Keratinocyte (primary cell): ENCODE measurements at regions not wholly inside any gene's neighbourhood (a gene's known extent, or its start where the extent isn't known, plus 50 kb on each side); places are given as distances from the start of the nearest gene placed in this dataset.
A peak's percentile ranks its signal among the peaks of the same experiment; 100 is the strongest.

ENCODE experiments used
- DNase-seq: peaks from one replicate; pipeline ENCODE4 v3.0.0-alpha.2; 2011; ENCODE audit warnings: low read depth, missing footprints, low spot score
- FAIRE-seq: peaks from 2 replicates; lab custom pipeline; 2011; peaks lifted over from hg19 to GRCh38; lab: Jason Lieb, UNC
- H2AFZ ChIP-seq: 2 replicates; pipeline ENCODE4 v1.6.0; 2012; ENCODE audit warnings: low read length, control low read depth, inconsistent platforms; ENCODE audit not compliant: control insufficient read depth
- H3K27ac ChIP-seq: 2 replicates; pipeline ENCODE4 v1.5.1; 2011; ENCODE audit warnings: low read length; ENCODE audit not compliant: control insufficient read depth, insufficient read depth
- H3K27me3 ChIP-seq: 3 replicates; pipeline ENCODE4 v1.6.0; 2011; ENCODE audit warnings: low read length; ENCODE audit not compliant: control insufficient read depth, insufficient read depth; ENCODE audit errors: extremely low read depth
- H3K36me3 ChIP-seq, 2 experiments: 2 replicates in 1 of 2; 3 replicates in 1 of 2; pipeline ENCODE4 v1.5.1; 2011; ENCODE audit warnings: low read length in 2 of 2, mild to moderate bottlenecking in 1 of 2; ENCODE audit not compliant: control insufficient read depth in 2 of 2, insufficient read depth in 2 of 2; ENCODE audit errors: extremely low read depth in 1 of 2
- H3K4me1 ChIP-seq: 3 replicates; pipeline ENCODE4 v1.5.1; 2011; ENCODE audit warnings: low read length; ENCODE audit not compliant: control insufficient read depth, insufficient read depth; ENCODE audit errors: extremely low read depth
- H3K4me2 ChIP-seq: 3 replicates; pipeline ENCODE4 v1.6.0; 2011; ENCODE audit warnings: low read depth, low read length; ENCODE audit not compliant: control insufficient read depth, insufficient read depth; ENCODE audit errors: extremely low read depth
- H3K4me3 ChIP-seq, 3 experiments: fragments of 200-600 bp in 1 of 3; sonication (generic) in 1 of 3; 2 replicates in 2 of 3; 3 replicates in 1 of 3; pipeline ENCODE4 v1.5.1; 2011 to 2016; ENCODE audit warnings: low read length in 3 of 3, mild to moderate bottlenecking in 3 of 3, control low read depth in 2 of 3, inconsistent platforms in 1 of 3, low read depth in 1 of 3, mixed read lengths in 1 of 3, mixed run types in 1 of 3, moderate library complexity in 1 of 3; ENCODE audit not compliant: control insufficient read depth in 2 of 3, insufficient read depth in 2 of 3; ENCODE audit errors: extremely low read depth in 1 of 3
- H3K79me2 ChIP-seq: 2 replicates; pipeline ENCODE4 v1.6.0; 2012; ENCODE audit warnings: low read length; ENCODE audit not compliant: control insufficient read depth, insufficient read depth
- H3K9ac ChIP-seq: 3 replicates; pipeline ENCODE4 v1.6.0; 2011; ENCODE audit warnings: low read length; ENCODE audit not compliant: control insufficient read depth, insufficient read depth; ENCODE audit errors: extremely low read depth
- H3K9me1 ChIP-seq: 3 replicates; pipeline ENCODE4 v1.6.0; 2011; ENCODE audit warnings: low read length; ENCODE audit not compliant: control insufficient read depth, insufficient read depth; ENCODE audit errors: extremely low read depth
- H3K9me3 ChIP-seq: 2 replicates; pipeline ENCODE4 v1.5.1; 2012; ENCODE audit warnings: low read depth, low read length; ENCODE audit not compliant: control insufficient read depth
- H4K20me1 ChIP-seq: 3 replicates; pipeline ENCODE4 v1.6.0; 2011; ENCODE audit warnings: low read length; ENCODE audit not compliant: control insufficient read depth, insufficient read depth; ENCODE audit errors: extremely low read depth
- CTCF ChIP-seq, 3 experiments: IDR thresholded peaks in 1 of 3; conservative IDR thresholded peaks in 1 of 3; optimal IDR thresholded peaks in 1 of 3; 2 replicates in 2 of 3; 3 replicates in 1 of 3; pipeline versions ENCODE3 to v1.5.1; 2011; ENCODE audit warnings: low read length in 3 of 3, mild to moderate bottlenecking in 3 of 3, moderate library complexity in 2 of 3, control low read depth in 1 of 3, inconsistent platforms in 1 of 3; ENCODE audit not compliant: insufficient read depth in 2 of 3; ENCODE audit errors: extremely low read depth in 1 of 3
- EZH2 ChIP-seq: IDR thresholded peaks from one replicate; pipeline ENCODE4 v1.6.1; 2012; ENCODE audit warnings: inconsistent platforms, mild to moderate bottlenecking, low read length, moderate library complexity
- dilution Hi-C: fragments of 300-500 bp; cut with MboI; formaldehyde crosslinking; loops from one replicate; pipeline ENCODE4 v1.7.0; 2020; ENCODE audit warnings: low sequenced_read_pairs; ENCODE audit not compliant: extremely low pct_ligation_motif_present
- small RNA-seq, 3 experiments: library from RNA; depleted of rRNA; stranded (forward); fragments of <200 nt; gene quantifications; one replicate each; pipeline ENCODE3, GENCODE V24; 2012; ENCODE audit warnings: low read depth in 3 of 3, low replicate concordance in 1 of 3; ENCODE audit not compliant: insufficient read length in 3 of 3

- peak; percentile 83 for FAIRE-seq
- Histone ChIP-seq H3K27me3 (no peaks in the 10 kb centered on the region), H3K9me1 (no peaks in the 10 kb centered on the region), H4K20me1 (no peaks in the 10 kb centered on the region), H3K9me3 (no peaks in the 10 kb centered on the region), H2AFZ (no peak overlapping the region), H3K36me3 (no peaks in the 10 kb centered on the region), H3K79me2 (no peaks in the 10 kb centered on the region), H3K4me1 (peaks cover 8% of the 10 kb centered on the region), H3K27ac (no peak overlapping the region), H3K9ac (no peak overlapping the region), H3K4me2 (peak overlapping the region; percentile 13), H3K4me3 (no peak overlapping the region)
- DNase-seq, result peak; percentile 55
- dilution Hi-C loops, result no loop called here
- no peak for TF ChIP-seq EZH2
- no peak for TF ChIP-seq CTCF (optimal IDR thresholded peaks at IDR 0.05 in 1 of 3, IDR thresholded peaks at IDR 0.05 in 1 of 3, conservative IDR thresholded peaks at IDR 0.05 in 1 of 3; ENCODE audit: extremely low read depth in 1 of 3, insufficient read depth in 2 of 3, low read length in 3 of 3)
Observed at GRCh38 chr13:80399340-80400163, 58.6 kb upstream of the SPRY2 start.

Small RNAs in the stretch of these regions (small RNA-seq; reads per million reads assigned to genes)
- gene HIGD1AP2 (0 reads per million in 3 experiments), gene RNU6-67P (0 reads per million in 3 experiments), gene RNU6-77P (0 to 0.25 (median 0) reads per million in 3 experiments)
